HG02840 (cell line): ENCODE measurements at regions not wholly inside any gene's neighbourhood (a gene's known extent, or its start where the extent isn't known, plus 50 kb on each side); places are given as distances from the start of the nearest gene placed in this dataset.

Source experiments
- ATAC-seq: cut with Tn5 transposase; IDR thresholded peaks from one replicate; pipeline ENCODE4 v1.9.1; 2021; ENCODE audit warnings: mild to moderate bottlenecking, moderate library complexity, moderate number of reproducible peaks; ENCODE audit not compliant: unreplicated experiment, low FRiP score

- no peak for ATAC-seq
Measured at GRCh38 chr4:166594326-166594946, 639.9 kb downstream of the SPOCK3 start.

- ATAC-seq: no peak
Measured at GRCh38 chr4:166600264-166600663, 634.0 kb downstream of the SPOCK3 start.

GRCh38 chr4:166602068-166602467, 632.2 kb downstream of the SPOCK3 start:
- no peak for ATAC-seq

- ATAC-seq: no peak
Measured at GRCh38 chr4:166622425-166622977, 611.8 kb downstream of the SPOCK3 start.

GRCh38 chr4:166625018-166625637, 609.2 kb downstream of the SPOCK3 start:
- no peak for ATAC-seq

GRCh38 chr4:166628454-166628853, 605.8 kb downstream of the SPOCK3 start:
- no peak for ATAC-seq

- ATAC-seq: no peak
Measured at GRCh38 chr4:166635367-166635766, 598.9 kb downstream of the SPOCK3 start.

GRCh38 chr4:166637816-166638215, 596.5 kb downstream of the SPOCK3 start:
- ATAC-seq: no peak

- no peak for ATAC-seq
Measured at GRCh38 chr4:166655231-166655630, 579.1 kb downstream of the SPOCK3 start.

GRCh38 chr4:166655705-166656104, 578.6 kb downstream of the SPOCK3 start:
- ATAC-seq: no peak

- ATAC-seq: no peak
Measured at GRCh38 chr4:166657261-166657660, 577.0 kb downstream of the SPOCK3 start.

GRCh38 chr4:166658585-166658984, 575.7 kb downstream of the SPOCK3 start:
- no peak for ATAC-seq

GRCh38 chr4:166662266-166662843, 571.9 kb downstream of the SPOCK3 start:
- ATAC-seq: peak; percentile 95

GRCh38 chr4:166670341-166670740, 564.0 kb downstream of the SPOCK3 start:
- no peak for ATAC-seq

- ATAC-seq: no peak
Measured at GRCh38 chr4:166673911-166674310, 560.4 kb downstream of the SPOCK3 start.

GRCh38 chr4:166675411-166675810, 558.9 kb downstream of the SPOCK3 start:
- no peak for ATAC-seq

- ATAC-seq: no peak
Measured at GRCh38 chr4:166680796-166681195, 553.5 kb downstream of the SPOCK3 start.

GRCh38 chr4:166682200-166682599, 552.1 kb downstream of the SPOCK3 start:
- no peak for ATAC-seq
